ENCODE measurements at regions not wholly inside any gene's neighbourhood (a gene's known extent, or its start where the extent isn't known, plus 50 kb on each side); places are given as distances from the start of the nearest gene placed in this dataset.

GRCh38 chr2:188199716-188200128, 92.0 kb upstream of the GULP1 start:
- TF ChIP-seq, protein P1, sequence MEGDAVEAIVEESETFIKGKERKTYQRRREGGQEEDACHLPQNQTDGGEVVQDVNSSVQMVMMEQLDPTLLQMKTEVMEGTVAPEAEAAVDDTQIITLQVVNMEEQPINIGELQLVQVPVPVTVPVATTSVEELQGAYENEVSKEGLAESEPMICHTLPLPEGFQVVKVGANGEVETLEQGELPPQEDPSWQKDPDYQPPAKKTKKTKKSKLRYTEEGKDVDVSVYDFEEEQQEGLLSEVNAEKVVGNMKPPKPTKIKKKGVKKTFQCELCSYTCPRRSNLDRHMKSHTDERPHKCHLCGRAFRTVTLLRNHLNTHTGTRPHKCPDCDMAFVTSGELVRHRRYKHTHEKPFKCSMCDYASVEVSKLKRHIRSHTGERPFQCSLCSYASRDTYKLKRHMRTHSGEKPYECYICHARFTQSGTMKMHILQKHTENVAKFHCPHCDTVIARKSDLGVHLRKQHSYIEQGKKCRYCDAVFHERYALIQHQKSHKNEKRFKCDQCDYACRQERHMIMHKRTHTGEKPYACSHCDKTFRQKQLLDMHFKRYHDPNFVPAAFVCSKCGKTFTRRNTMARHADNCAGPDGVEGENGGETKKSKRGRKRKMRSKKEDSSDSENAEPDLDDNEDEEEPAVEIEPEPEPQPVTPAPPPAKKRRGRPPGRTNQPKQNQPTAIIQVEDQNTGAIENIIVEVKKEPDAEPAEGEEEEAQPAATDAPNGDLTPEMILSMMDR (IDR thresholded peaks at IDR 0.05; ENCODE audit: low read depth, low read length): no peak
- TF ChIP-seq POLR2A (IDR thresholded peaks at IDR 0.05; ENCODE audit: extremely low read depth, insufficient read length): no peak

Measured in NB4 (cell line).